SKM-1 (cell line): ENCODE measurements at regions not wholly inside any gene's neighbourhood (a gene's known extent, or its start where the extent isn't known, plus 50 kb on each side); places are given as distances from the start of the nearest gene placed in this dataset.

Experiments
- DNase-seq: peaks from one replicate; lab custom pipeline; 2025; ENCODE audit not compliant: unreplicated experiment; lab: John Stamatoyannopoulos, UW

- DNase-seq: no peak
Observed at GRCh38 chr2:133666621-133667020, 98.4 kb upstream of the NCKAP5 start.

GRCh38 chr2:133667085-133667484, 98.8 kb upstream of the NCKAP5 start:
- DNase-seq: no peak

- no peak for DNase-seq
Observed at GRCh38 chr2:133667968-133668367, 99.7 kb upstream of the NCKAP5 start.

- DNase-seq: no peak
Observed at GRCh38 chr2:133668547-133668946, 100.3 kb upstream of the NCKAP5 start.

- no peak for DNase-seq
Observed at GRCh38 chr2:133673305-133673905, 105.1 kb upstream of the NCKAP5 start.

GRCh38 chr2:133674066-133674432, 105.8 kb upstream of the NCKAP5 start:
- no peak for DNase-seq

- no peak for DNase-seq
Observed at GRCh38 chr2:133674433-133675331, 106.4 kb upstream of the NCKAP5 start.

GRCh38 chr2:133676392-133677130, 108.3 kb upstream of the NCKAP5 start:
- DNase-seq: no peak

- no peak for DNase-seq
Observed at GRCh38 chr2:133680343-133681049, 112.2 kb upstream of the NCKAP5 start.

- no peak for DNase-seq
Observed at GRCh38 chr2:133682347-133682746, 114.1 kb upstream of the NCKAP5 start.

GRCh38 chr2:133682906-133683305, 114.6 kb upstream of the NCKAP5 start:
- DNase-seq: no peak

- DNase-seq: no peak
Observed at GRCh38 chr2:133685636-133686215, 117.5 kb upstream of the NCKAP5 start.

GRCh38 chr2:133690780-133691179, 122.5 kb upstream of the NCKAP5 start:
- DNase-seq: no peak

- no peak for DNase-seq
Observed at GRCh38 chr2:133691336-133691735, 123.1 kb upstream of the NCKAP5 start.

- DNase-seq: no peak
Observed at GRCh38 chr2:133705287-133705686, 137.0 kb upstream of the NCKAP5 start.

- no peak for DNase-seq
Observed at GRCh38 chr2:133710613-133711012, 142.3 kb upstream of the NCKAP5 start.

GRCh38 chr2:133711201-133711600, 142.9 kb upstream of the NCKAP5 start:
- no peak for DNase-seq

GRCh38 chr2:133711806-133712205, 143.5 kb upstream of the NCKAP5 start:
- no peak for DNase-seq

GRCh38 chr2:133712369-133712768, 144.1 kb upstream of the NCKAP5 start:
- DNase-seq: no peak

- DNase-seq: no peak
Observed at GRCh38 chr2:133713049-133713580, 144.9 kb upstream of the NCKAP5 start.

GRCh38 chr2:133716166-133716565, 147.9 kb upstream of the NCKAP5 start:
- no peak for DNase-seq
